ENCODE measurements at regions not wholly inside any gene's neighbourhood (a gene's known extent, or its start where the extent isn't known, plus 50 kb on each side); places are given as distances from the start of the nearest gene placed in this dataset.

DNA sequence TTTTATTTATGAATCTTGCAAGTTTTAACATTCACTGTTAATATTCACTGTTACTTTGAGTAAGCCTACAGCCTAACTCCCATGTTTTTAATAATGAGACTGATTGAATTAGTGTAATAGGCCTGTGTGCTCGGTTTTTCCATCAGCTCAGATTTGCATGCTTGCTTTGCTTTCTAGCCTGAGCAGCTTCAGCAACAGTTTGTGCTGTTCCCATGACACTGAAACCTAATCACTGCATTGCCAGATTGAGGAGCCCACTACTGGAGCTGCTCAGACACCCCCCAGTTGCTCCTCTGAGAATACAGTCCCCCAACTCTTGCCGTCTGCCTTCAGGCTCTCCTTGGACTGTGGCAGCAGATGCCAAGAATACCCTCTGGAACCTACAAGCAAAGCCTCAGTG, 695.4 kb downstream of the BRINP3 start:
- TF ChIP-seq, protein P1, sequence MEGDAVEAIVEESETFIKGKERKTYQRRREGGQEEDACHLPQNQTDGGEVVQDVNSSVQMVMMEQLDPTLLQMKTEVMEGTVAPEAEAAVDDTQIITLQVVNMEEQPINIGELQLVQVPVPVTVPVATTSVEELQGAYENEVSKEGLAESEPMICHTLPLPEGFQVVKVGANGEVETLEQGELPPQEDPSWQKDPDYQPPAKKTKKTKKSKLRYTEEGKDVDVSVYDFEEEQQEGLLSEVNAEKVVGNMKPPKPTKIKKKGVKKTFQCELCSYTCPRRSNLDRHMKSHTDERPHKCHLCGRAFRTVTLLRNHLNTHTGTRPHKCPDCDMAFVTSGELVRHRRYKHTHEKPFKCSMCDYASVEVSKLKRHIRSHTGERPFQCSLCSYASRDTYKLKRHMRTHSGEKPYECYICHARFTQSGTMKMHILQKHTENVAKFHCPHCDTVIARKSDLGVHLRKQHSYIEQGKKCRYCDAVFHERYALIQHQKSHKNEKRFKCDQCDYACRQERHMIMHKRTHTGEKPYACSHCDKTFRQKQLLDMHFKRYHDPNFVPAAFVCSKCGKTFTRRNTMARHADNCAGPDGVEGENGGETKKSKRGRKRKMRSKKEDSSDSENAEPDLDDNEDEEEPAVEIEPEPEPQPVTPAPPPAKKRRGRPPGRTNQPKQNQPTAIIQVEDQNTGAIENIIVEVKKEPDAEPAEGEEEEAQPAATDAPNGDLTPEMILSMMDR (IDR thresholded peaks at IDR 0.05): no peak
- TF ChIP-seq POLR2A (IDR thresholded peaks at IDR 0.05): no peak

Measured in esophagus squamous epithelium (tissue), 4 donors.